ENCODE measurements at regions not wholly inside any gene's neighbourhood (a gene's known extent, or its start where the extent isn't known, plus 50 kb on each side); places are given as distances from the start of the nearest gene placed in this dataset.

GRCh38 chr18:51610481-51610880, 413.0 kb upstream of the MEX3C start:
- intact Hi-C loops (cut with micrococcal nuclease) (no loop called here), in situ Hi-C loops (cut with MboI) (no loop called here)
- H3K9me1 ChIP-seq (ENCODE audit: control insufficient read depth, insufficient read depth, low read length) = no peaks in the 10 kb centered on the region
- ATAC-seq (no peak), DNase-seq (ENCODE audit: extremely low read depth in 1 of 4, low spot score in 3 of 4) (no peak), FAIRE-seq (no peak)
- H3K4me1 ChIP-seq (replicated peaks in 1 of 2; ENCODE audit: control insufficient read depth in 2 of 2, insufficient read depth in 2 of 2, low read length in 2 of 2) = no peaks in the 10 kb centered on the region
- BruUV-seq (replicated peaks) = no TSS peak
- CTCF ChIA-PET (ENCODE audit: low intra/inter-chr PET ratio) = no interaction called here
- 0% methylated on average over 1 of the region's 1 CpG for WGBS (ENCODE audit: insufficient coverage, low coverage, missing lambda C conversion rate)
- no peak overlapping the region for H3K9ac ChIP-seq (ENCODE audit: insufficient read depth in 1 of 2, low read depth in 2 of 2, low read length in 2 of 2)
- H3K36me3 ChIP-seq (ENCODE audit: control insufficient read depth, insufficient read depth, low read length) = no peaks in the 10 kb centered on the region
- H3K4me3 ChIP-seq = no peak overlapping the region
- H3K4me2 ChIP-seq (ENCODE audit: insufficient read depth, low read length) = no peak overlapping the region
- no peaks in the 10 kb centered on the region for H3K27me3 ChIP-seq (ENCODE audit: control insufficient read depth in 2 of 2, insufficient read depth in 2 of 2, low read length in 2 of 2)
- POLR2A ChIA-PET = no interaction called here
- TF ChIP-seq GABPB2 (CRISPR knock-in tag; conservative IDR thresholded peaks at IDR 0.05) = no peak
- no peak for TF ChIP-seq ETV6 (IDR thresholded peaks at IDR 0.05; ENCODE audit: borderline replicate concordance in 1 of 2, low read depth in 2 of 2, low read length in 1 of 2)
- no peak for TF ChIP-seq ETV6 (CRISPR knock-in tag; IDR thresholded peaks at IDR 0.05; ENCODE audit: borderline replicate concordance)
- TF ChIP-seq ZNF316 (IDR thresholded peaks at IDR 0.05) = no peak
- TF ChIP-seq MTF1 (CRISPR knock-in tag; IDR thresholded peaks at IDR 0.05; ENCODE audit: borderline replicate concordance) = no peak
- TF ChIP-seq ZBTB1 (CRISPR knock-in tag; IDR thresholded peaks at IDR 0.05; ENCODE audit: borderline replicate concordance, low read depth) = no peak
- TF ChIP-seq CBX8 (IDR thresholded peaks at IDR 0.05; ENCODE audit: borderline replicate concordance, extremely low read depth, low read depth, low read length, poor library complexity, severe bottlenecking) = no peak
- no peak for TF ChIP-seq ZNF197 (CRISPR knock-in tag; IDR thresholded peaks at IDR 0.05; ENCODE audit: low read depth)
- no peak for TF ChIP-seq ZNF561 (CRISPR knock-in tag; conservative IDR thresholded peaks at IDR 0.05)
- no peak for TF ChIP-seq SMAD3 (CRISPR knock-in tag; conservative IDR thresholded peaks at IDR 0.05)
- no peak for TF ChIP-seq IFI16 (CRISPR knock-in tag; IDR thresholded peaks at IDR 0.05)
- TF ChIP-seq CHD4 (IDR thresholded peaks at IDR 0.05; ENCODE audit: insufficient read depth, insufficient replicate concordance, low read depth, low read length, poor library complexity, severe bottlenecking) = no peak
- no peak for TF ChIP-seq ARID3B (CRISPR knock-in tag; IDR thresholded peaks at IDR 0.05; ENCODE audit: borderline replicate concordance)
- no peak for TF ChIP-seq CREB5 (CRISPR knock-in tag; IDR thresholded peaks at IDR 0.05)
- TF ChIP-seq PPARD (CRISPR knock-in tag; IDR thresholded peaks at IDR 0.05) = no peak
- H4K20me1 ChIP-seq (replicated peaks; ENCODE audit: control insufficient read depth, insufficient read depth, low read length) = no peaks in the 10 kb centered on the region
- H3K27ac ChIP-seq (ENCODE audit: extremely low read depth, low read depth, low read length) = no peak overlapping the region
- no peak overlapping the region for H2AFZ ChIP-seq (ENCODE audit: low read depth, low read length)
- no peaks in the 10 kb centered on the region for H3K9me3 ChIP-seq (replicated peaks; ENCODE audit: control insufficient read depth, insufficient read depth, low read depth, low read length)
- no peaks in the 10 kb centered on the region for H3K79me2 ChIP-seq (ENCODE audit: control insufficient read depth, insufficient read depth, low read length)

All from K562 (cell line).